B cell (primary cell): ENCODE measurements at regions not wholly inside any gene's neighbourhood (a gene's known extent, or its start where the extent isn't known, plus 50 kb on each side); places are given as distances from the start of the nearest gene placed in this dataset.
"Not testable (repeated sequence)": the region's sequence is repeated elsewhere in the genome, so short reads cannot be mapped to it uniquely, and the experiment has no call there.

Experiments
- EZH2 ChIP-seq: IDR thresholded peaks from 2 replicates; pipeline ENCODE4 v1.6.1; 2012; ENCODE audit warnings: borderline replicate concordance, low read depth, mild to moderate bottlenecking, moderate library complexity, low read length; ENCODE audit not compliant: insufficient read depth, poor library complexity, severe bottlenecking
- TF ChIP-seq, protein P1 (sequence below): fragments of 200-600 bp; IDR thresholded peaks from one replicate; pipeline ENCODE4 v1.8.0; 2022; ENCODE audit warnings: antibody characterized with exemption, mild to moderate bottlenecking

DNA sequence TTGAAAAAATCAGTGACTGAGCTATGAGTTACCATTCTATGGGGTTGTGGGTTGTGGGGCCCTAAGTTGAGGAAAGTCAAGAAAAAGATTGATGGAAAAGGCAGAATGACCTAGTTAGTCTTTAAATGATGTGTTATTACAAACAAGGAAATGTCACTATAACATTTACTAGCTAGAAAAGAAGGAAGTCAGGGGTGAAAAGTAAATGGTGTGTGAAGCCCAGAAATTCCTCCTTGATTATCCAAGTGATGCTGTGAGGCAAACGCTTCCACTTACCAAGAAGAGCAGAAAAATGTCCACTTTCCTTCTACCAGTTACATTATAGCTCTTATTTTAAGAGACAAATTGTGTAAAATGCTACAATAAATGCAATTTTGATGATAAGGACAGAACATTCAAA is 285.3 kb upstream of the DPP6 start:
- TF ChIP-seq, protein P1, sequence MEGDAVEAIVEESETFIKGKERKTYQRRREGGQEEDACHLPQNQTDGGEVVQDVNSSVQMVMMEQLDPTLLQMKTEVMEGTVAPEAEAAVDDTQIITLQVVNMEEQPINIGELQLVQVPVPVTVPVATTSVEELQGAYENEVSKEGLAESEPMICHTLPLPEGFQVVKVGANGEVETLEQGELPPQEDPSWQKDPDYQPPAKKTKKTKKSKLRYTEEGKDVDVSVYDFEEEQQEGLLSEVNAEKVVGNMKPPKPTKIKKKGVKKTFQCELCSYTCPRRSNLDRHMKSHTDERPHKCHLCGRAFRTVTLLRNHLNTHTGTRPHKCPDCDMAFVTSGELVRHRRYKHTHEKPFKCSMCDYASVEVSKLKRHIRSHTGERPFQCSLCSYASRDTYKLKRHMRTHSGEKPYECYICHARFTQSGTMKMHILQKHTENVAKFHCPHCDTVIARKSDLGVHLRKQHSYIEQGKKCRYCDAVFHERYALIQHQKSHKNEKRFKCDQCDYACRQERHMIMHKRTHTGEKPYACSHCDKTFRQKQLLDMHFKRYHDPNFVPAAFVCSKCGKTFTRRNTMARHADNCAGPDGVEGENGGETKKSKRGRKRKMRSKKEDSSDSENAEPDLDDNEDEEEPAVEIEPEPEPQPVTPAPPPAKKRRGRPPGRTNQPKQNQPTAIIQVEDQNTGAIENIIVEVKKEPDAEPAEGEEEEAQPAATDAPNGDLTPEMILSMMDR = not testable (repeated sequence)
- TF ChIP-seq EZH2 = not testable (repeated sequence)
